ENCODE measurements at regions not wholly inside any gene's neighbourhood (a gene's known extent, or its start where the extent isn't known, plus 50 kb on each side); places are given as distances from the start of the nearest gene placed in this dataset.

DNA sequence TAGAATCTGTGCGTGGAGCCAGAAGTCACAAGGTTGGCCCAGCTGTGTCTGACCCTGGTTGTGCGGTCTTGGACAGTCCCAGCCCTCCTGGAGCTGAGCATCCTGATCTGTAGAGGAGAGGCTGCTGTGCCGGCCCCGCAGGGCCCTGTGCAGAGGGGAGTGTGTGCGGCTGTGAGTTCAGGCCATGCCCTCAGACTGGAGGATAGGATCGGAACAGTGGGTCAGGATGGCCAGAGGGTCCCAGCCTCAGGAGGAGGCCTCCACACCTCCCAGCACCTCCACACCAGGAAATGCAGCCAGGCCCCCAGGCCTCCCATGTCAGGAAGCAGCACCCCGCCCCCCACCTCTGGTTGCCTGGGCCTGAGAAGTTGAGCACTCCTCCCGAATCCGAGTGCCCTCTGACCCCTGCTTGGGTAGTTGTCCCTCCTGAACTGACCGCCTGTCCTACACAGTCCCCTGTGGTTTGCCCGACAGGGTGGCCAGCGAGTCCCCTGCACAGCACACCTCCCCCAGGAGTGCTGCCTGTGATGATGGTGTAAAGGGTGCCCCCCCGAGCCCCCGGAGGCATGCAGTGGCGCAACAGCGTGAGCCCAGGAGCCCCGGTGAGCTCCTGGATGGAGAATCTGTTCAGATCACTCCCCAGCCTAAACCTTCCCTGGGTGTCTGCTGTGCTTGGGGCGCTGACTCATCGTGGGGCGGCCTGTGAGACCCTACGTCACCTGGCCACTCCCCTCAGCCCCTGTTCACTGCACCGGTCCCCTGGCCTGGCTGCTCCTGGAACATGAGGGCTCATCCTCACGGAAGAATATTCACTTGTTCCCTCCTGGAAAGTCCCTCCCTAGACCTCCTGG is 285.2 kb downstream of the SEC14L1 start:
- TF ChIP-seq, protein P1, sequence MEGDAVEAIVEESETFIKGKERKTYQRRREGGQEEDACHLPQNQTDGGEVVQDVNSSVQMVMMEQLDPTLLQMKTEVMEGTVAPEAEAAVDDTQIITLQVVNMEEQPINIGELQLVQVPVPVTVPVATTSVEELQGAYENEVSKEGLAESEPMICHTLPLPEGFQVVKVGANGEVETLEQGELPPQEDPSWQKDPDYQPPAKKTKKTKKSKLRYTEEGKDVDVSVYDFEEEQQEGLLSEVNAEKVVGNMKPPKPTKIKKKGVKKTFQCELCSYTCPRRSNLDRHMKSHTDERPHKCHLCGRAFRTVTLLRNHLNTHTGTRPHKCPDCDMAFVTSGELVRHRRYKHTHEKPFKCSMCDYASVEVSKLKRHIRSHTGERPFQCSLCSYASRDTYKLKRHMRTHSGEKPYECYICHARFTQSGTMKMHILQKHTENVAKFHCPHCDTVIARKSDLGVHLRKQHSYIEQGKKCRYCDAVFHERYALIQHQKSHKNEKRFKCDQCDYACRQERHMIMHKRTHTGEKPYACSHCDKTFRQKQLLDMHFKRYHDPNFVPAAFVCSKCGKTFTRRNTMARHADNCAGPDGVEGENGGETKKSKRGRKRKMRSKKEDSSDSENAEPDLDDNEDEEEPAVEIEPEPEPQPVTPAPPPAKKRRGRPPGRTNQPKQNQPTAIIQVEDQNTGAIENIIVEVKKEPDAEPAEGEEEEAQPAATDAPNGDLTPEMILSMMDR (IDR thresholded peaks at IDR 0.05; ENCODE audit: extremely low read depth, insufficient read depth, missing control alignments), result no peak
- DNase-seq (ENCODE audit: low spot score), result no peak
- in situ Hi-C loops (cut with MboI; ENCODE audit: low pct_unique_long_range_greater_than_20kb, low sequenced_read_pairs, unreplicated experiment), result loop anchor here (10.0 kb wide), 1 partner anchor 69 kb away; no protein-coding TSS in a partner anchor

GRCh38 chr17:77426676-77427386 is 286.1 kb downstream of the SEC14L1 start:
- no peak for DNase-seq (ENCODE audit: low spot score)
- TF ChIP-seq, protein P1 (IDR thresholded peaks at IDR 0.05; ENCODE audit: extremely low read depth, insufficient read depth, missing control alignments), result no peak
- in situ Hi-C loops (cut with MboI; ENCODE audit: low pct_unique_long_range_greater_than_20kb, low sequenced_read_pairs, unreplicated experiment), result loop anchor here (10.0 kb wide), 1 partner anchor 68 kb away; no protein-coding TSS in a partner anchor

- no peak for DNase-seq (ENCODE audit: low spot score)
- TF ChIP-seq, protein P1 (IDR thresholded peaks at IDR 0.05; ENCODE audit: extremely low read depth, insufficient read depth, missing control alignments), result no peak
Observed at GRCh38 chr17:77427391-77427991, 286.7 kb downstream of the SEC14L1 start.

GRCh38 chr17:77428020-77428748 is 287.4 kb downstream of the SEC14L1 start:
- in situ Hi-C loops (cut with MboI; ENCODE audit: low pct_unique_long_range_greater_than_20kb, low sequenced_read_pairs, unreplicated experiment), result loop anchor here (10.0 kb wide), 1 partner anchor 67 kb away; no protein-coding TSS in a partner anchor
- TF ChIP-seq, protein P1 (IDR thresholded peaks at IDR 0.05; ENCODE audit: extremely low read depth, insufficient read depth, missing control alignments), result no peak
- no peak for DNase-seq (ENCODE audit: low spot score)

More at GRCh38 chr17:77427391-77427991, 286.7 kb downstream of the SEC14L1 start:
- in situ Hi-C loops (cut with MboI; ENCODE audit: low pct_unique_long_range_greater_than_20kb, low sequenced_read_pairs, unreplicated experiment), result loop anchor here (10.0 kb wide), 1 partner anchor 67 kb away; no protein-coding TSS in a partner anchor

DNA sequence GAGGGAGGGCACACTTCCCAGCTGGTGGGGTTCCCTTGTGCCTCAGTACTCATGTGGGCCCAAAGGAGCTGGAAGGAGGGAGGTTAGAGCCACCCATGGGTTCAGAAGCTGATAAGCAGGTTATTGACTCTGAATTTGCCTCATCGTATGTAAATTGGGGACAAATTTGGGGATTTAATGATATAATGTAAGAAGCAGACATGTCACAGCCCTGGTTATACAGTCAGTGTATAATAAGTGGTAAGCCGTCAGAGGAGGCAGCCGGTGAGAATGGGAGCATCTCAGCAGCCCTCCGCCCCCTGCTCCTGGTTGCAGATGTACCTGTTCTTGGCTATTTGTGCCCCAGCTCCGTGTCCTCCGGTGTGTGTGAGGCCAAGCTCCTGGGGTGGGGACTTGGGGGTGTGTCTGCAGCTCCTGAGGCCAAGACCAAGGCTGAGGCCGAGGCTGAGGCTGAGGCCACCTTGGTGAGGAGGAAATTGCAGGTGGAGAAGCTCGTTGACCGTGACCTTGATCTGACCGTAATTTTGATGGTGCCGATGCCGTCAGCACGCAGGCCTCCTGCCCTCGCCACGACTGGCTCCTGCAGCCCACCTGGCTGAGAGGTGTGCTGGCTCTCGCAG is 288.1 kb downstream of the SEC14L1 start:
- TF ChIP-seq, protein P1 (IDR thresholded peaks at IDR 0.05; ENCODE audit: extremely low read depth, insufficient read depth, missing control alignments), result no peak
- DNase-seq (ENCODE audit: low spot score), result no peak
- in situ Hi-C loops (cut with MboI; ENCODE audit: low pct_unique_long_range_greater_than_20kb, low sequenced_read_pairs, unreplicated experiment), result loop anchor here (10.0 kb wide), 1 partner anchor 66 kb away; no protein-coding TSS in a partner anchor

Data from GM13977 (cell line).